ENCODE measurements at regions not wholly inside any gene's neighbourhood (a gene's known extent, or its start where the extent isn't known, plus 50 kb on each side); places are given as distances from the start of the nearest gene placed in this dataset.

DNA sequence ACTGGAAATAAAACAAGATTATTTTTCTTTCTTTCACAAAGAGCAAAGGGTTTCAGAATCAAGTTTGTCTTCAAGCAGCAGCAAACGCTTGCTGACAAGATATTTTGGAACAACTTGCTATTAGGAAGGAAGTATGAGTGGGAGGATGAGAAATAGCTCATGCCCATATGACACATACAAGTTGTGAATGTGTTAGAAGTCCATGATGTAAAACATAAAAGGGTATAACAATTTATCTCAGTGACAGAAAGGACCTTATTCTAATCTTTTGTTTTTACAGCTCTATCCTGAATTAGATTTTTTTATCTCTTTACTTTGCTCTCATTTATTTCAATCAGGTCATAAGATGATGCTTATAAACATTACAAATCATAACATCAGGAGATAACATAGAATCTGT, 516.6 kb upstream of the MEF2C start:
- H3K27ac ChIP-seq = no peak overlapping the region
- TF ChIP-seq, protein P1, sequence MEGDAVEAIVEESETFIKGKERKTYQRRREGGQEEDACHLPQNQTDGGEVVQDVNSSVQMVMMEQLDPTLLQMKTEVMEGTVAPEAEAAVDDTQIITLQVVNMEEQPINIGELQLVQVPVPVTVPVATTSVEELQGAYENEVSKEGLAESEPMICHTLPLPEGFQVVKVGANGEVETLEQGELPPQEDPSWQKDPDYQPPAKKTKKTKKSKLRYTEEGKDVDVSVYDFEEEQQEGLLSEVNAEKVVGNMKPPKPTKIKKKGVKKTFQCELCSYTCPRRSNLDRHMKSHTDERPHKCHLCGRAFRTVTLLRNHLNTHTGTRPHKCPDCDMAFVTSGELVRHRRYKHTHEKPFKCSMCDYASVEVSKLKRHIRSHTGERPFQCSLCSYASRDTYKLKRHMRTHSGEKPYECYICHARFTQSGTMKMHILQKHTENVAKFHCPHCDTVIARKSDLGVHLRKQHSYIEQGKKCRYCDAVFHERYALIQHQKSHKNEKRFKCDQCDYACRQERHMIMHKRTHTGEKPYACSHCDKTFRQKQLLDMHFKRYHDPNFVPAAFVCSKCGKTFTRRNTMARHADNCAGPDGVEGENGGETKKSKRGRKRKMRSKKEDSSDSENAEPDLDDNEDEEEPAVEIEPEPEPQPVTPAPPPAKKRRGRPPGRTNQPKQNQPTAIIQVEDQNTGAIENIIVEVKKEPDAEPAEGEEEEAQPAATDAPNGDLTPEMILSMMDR (IDR thresholded peaks at IDR 0.05) = no peak
- no peak for TF ChIP-seq ZFX (IDR thresholded peaks at IDR 0.05; ENCODE audit: borderline replicate concordance)

DNA sequence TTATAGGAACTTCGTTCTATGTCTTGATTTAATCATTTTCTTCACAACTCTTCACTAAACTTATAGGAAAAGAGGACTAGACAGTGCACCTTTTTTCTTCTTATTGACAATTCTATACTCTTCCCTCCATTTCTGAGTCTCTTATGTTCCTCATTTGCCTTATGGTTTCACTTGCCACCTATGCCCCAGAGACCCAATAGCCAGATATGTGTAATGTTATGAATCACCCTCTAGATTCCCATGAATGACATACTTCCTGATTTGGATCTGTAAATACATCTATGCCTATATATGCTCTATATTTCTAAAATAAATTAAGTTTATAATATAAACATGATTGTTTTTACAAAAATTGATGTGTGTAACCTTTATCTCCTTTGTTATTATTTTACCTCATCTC, 514.1 kb upstream of the MEF2C start:
- no peak for TF ChIP-seq ZFX (IDR thresholded peaks at IDR 0.05; ENCODE audit: borderline replicate concordance)
- TF ChIP-seq, protein P1 (IDR thresholded peaks at IDR 0.05) = no peak
- H3K27ac ChIP-seq = no peak overlapping the region

DNA sequence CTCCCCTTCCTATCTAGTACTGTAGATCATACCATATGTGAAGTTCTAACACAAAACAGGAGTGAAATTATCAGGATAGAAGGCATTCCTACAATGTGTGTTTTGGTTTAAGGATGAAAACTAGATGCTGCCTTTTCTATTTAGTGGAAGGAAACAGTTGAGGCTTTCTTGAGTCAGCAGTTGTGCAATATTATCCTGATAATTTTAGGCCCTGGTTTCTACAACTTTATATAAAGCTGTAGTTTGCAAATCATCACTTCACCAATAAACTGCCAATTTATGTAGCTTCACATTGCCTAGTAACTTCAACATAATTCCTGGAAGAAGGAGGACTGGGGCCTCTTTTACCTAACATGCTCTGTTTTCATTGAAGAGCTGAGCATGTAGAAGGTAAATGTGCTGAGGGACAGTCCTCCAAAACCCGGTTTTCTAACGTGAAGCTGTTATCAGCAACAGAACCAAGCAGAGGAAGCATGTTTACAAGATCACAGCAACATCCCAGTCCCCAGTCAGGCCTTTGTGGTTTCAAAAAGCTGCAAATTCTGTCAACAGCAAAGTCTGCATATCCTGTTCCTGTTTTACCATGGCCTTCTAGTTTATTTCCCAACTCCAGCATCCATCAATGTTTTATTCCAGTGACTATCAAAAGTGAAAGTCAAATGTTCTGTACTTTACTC, 513.4 kb upstream of the MEF2C start:
- TF ChIP-seq, protein P1 (IDR thresholded peaks at IDR 0.05) = no peak
- no peak for TF ChIP-seq ZFX (IDR thresholded peaks at IDR 0.05; ENCODE audit: borderline replicate concordance)
- H3K27ac ChIP-seq = no peak overlapping the region

- H3K27ac ChIP-seq = no peak overlapping the region
- TF ChIP-seq ZFX (IDR thresholded peaks at IDR 0.05; ENCODE audit: borderline replicate concordance) = no peak
- TF ChIP-seq, protein P1 (IDR thresholded peaks at IDR 0.05) = no peak
Measured at GRCh38 chr5:89395111-89395510, 512.1 kb upstream of the MEF2C start.

DNA sequence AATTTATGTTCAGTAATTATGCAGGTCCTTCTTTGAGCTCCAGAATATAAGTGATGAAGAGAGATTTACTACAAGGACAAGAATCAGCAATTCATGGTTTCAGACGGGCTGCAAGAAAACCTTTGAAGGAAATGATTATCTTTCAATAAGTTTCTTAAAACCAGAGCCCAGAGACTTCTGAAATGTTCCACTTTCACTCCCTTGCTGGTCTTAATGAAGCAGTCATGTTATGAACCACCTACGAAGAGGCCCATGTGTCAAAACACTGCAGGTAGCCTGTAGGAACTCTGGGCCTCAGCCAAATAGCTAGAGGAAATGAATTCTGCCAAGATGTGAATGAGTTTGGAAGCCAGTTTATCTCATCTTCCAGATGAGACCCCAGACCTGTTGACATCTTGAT, 505.9 kb upstream of the MEF2C start:
- TF ChIP-seq, protein P1 (IDR thresholded peaks at IDR 0.05) = no peak
- TF ChIP-seq ZFX (IDR thresholded peaks at IDR 0.05; ENCODE audit: borderline replicate concordance) = no peak
- no peak overlapping the region for H3K27ac ChIP-seq

GRCh38 chr5:89384391-89384790, 501.4 kb upstream of the MEF2C start:
- TF ChIP-seq, protein P1 (IDR thresholded peaks at IDR 0.05) = no peak
- no peak for TF ChIP-seq ZFX (IDR thresholded peaks at IDR 0.05; ENCODE audit: borderline replicate concordance)
- H3K27ac ChIP-seq = no peak overlapping the region

GRCh38 chr5:89380635-89381034, 497.7 kb upstream of the MEF2C start:
- TF ChIP-seq, protein P1 (IDR thresholded peaks at IDR 0.05) = no peak
- no peak for TF ChIP-seq ZFX (IDR thresholded peaks at IDR 0.05; ENCODE audit: borderline replicate concordance)
- H3K27ac ChIP-seq = no peak overlapping the region
